Prostate gland (tissue), 2 donors: ENCODE measurements at regions not wholly inside any gene's neighbourhood (a gene's known extent, or its start where the extent isn't known, plus 50 kb on each side); places are given as distances from the start of the nearest gene placed in this dataset.

ENCODE experiments used
- DNase-seq: peaks from one replicate; pipeline ENCODE4 v3.0.0-alpha.2; 2019; ENCODE audit warnings: low spot score
- H3K27ac ChIP-seq, 2 donors: fragments of 200-600 bp; sonication (generic); 2 replicates each; pipeline ENCODE4 v1.5.1; 2017 to 2019
- H3K27me3 ChIP-seq: fragments of 200-600 bp; sonication (generic); replicated peaks from 2 replicates; pipeline ENCODE4 v1.5.1; 2019; ENCODE audit not compliant: insufficient read depth
- H3K36me3 ChIP-seq, 2 donors: fragments of 200-600 bp; sonication (generic); 1 replicate in 1 of 2; 2 replicates in 1 of 2; pipeline versions ENCODE4 v1.5.1 to v1.8.1; 2017 to 2019
- H3K4me1 ChIP-seq: fragments of 200-600 bp; sonication (generic); replicated peaks from 2 replicates; pipeline ENCODE4 v1.5.1; 2019
- H3K4me3 ChIP-seq, 2 donors: fragments of 200-600 bp; sonication (generic); 2 replicates each; pipeline ENCODE4 v1.5.1; 2017 to 2019
- H3K9me3 ChIP-seq: fragments of 200-600 bp; sonication (generic); 2 replicates; pipeline ENCODE4 v1.5.1; 2017
- POLR2A ChIP-seq: fragments of 450-650 bp; IDR thresholded peaks from one replicate; pipeline ENCODE4 v1.6.1; 2016; ENCODE audit warnings: antibody characterized with exemption, mild to moderate bottlenecking
- POLR2AphosphoS5 ChIP-seq: sonication (generic); formaldehyde crosslinking; IDR thresholded peaks from one replicate; pipeline ENCODE4 v1.6.1; 2017; ENCODE audit warnings: antibody characterized with exemption
- WGBS: methylation state at CpG from one replicate; pipeline ENCODE4 v1.1.5; 2018; 5-methylcytosine and 5-hydroxymethylcytosine counted together
- intact Hi-C: fragments of 100-400 bp; cut with DNase I; formaldehyde crosslinking; loops from one replicate; pipeline ENCODE4 v1.14.2; 2022
- TF ChIP-seq, protein P1 (sequence below), 4 experiments: fragments of 200-600 bp in 2 of 4; fragments of 450-650 bp in 2 of 4; sonication (generic) in 2 of 4; IDR thresholded peaks; 1 replicate in 3 of 4; 2 replicates in 1 of 4; pipeline ENCODE4 v1.5.1; 2016 to 2019; ENCODE audit warnings: antibody characterized with exemption in 4 of 4, mild to moderate bottlenecking in 2 of 4, moderate library complexity in 2 of 4

DNA sequence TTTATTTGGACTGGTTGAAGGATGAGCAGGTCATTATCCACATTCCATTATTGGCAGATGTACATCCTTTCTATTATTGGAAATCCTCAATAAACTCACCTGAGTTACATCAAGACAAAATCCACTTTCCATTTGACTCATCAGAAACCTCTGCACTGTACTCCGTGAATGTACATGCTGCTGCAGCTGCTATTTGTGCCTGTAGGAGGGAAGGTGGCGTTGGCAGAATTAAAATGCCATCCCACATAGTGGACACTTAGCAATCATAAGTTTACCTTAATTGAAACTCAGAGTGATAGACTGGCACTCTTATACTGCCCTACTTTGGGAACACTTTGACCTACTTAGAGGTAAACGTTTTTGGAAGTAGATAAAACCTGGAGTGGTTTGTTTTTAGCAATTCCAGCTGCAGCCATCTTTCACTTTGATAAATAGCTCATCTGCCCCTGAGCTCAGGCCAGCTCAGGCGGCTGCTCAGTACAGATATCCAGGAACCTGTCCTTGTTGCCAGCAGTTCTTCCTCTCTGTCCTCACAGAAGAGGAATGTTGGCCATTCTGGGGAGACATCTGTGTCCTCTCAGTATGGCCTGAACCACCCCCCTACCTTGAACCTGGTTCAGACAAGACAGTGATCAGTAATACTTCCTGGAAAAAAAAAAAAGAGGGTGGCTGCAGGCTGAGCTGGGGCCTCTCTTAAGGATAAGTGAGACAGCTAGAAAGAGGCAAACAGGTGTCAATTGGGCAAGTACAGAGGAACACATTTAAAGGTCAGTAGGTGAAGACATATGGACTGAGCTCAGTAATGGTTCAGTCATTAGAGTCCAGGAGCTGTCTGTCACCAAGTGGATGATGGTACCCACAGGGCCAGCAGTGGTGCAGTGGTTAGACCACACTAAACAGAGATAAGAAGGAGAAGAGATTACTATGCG, 153.4 kb upstream of the UMPS start:
- 61% methylated on average over 5 of the region's 5 CpGs for WGBS
- H3K4me3 ChIP-seq: no peak overlapping the region

DNA sequence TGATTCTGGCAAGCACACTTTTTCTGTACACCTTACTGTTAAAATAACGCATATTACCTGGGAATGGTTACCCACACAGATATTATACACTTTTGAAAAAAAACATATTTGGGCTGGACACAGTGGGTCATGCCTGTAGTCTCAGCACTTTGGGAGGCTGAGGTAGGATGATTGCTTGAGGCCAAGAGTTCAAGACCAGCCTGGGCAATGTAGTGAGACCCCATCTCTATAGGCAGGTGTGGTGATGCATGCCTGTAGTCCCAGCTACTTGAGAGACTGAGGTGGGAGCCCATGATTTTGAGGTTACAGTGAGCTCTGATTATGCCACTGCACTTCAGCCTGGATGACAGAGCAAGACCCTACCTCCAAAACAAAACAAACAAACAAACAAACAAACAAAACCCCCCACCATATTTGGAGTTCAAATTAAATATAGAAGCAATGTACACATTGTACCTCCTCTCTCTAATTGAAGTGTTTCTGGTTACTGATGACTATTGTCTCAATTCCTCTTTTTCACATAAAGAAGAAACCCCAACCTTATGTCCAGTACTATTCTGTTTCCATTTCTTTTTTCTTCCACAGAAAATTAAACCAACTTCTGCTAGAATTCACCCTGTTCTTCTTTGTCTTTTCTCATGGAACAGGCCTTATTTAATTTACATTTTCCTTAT, 152.6 kb upstream of the UMPS start:
- intact Hi-C loops: no loop called here
- WGBS: 96% methylated on average over 1 of the region's 1 CpG
- no peaks in the 10 kb centered on the region for H3K36me3 ChIP-seq

More for the DNA sequence above, 153.4 kb upstream of the UMPS start:
- Histone ChIP-seq H3K27ac (no peak overlapping the region), H3K36me3 (no peaks in the 10 kb centered on the region), H3K27me3 (no peaks in the 10 kb centered on the region), H3K4me1 (no peaks in the 10 kb centered on the region), H3K9me3 (no peaks in the 10 kb centered on the region)
- DNase-seq: no peak
- intact Hi-C loops: no loop called here
- TF ChIP-seq POLR2A (no peak), POLR2AphosphoS5 (no peak)
- TF ChIP-seq, protein P1, sequence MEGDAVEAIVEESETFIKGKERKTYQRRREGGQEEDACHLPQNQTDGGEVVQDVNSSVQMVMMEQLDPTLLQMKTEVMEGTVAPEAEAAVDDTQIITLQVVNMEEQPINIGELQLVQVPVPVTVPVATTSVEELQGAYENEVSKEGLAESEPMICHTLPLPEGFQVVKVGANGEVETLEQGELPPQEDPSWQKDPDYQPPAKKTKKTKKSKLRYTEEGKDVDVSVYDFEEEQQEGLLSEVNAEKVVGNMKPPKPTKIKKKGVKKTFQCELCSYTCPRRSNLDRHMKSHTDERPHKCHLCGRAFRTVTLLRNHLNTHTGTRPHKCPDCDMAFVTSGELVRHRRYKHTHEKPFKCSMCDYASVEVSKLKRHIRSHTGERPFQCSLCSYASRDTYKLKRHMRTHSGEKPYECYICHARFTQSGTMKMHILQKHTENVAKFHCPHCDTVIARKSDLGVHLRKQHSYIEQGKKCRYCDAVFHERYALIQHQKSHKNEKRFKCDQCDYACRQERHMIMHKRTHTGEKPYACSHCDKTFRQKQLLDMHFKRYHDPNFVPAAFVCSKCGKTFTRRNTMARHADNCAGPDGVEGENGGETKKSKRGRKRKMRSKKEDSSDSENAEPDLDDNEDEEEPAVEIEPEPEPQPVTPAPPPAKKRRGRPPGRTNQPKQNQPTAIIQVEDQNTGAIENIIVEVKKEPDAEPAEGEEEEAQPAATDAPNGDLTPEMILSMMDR (IDR thresholded peaks at IDR 0.05): no peak

DNA sequence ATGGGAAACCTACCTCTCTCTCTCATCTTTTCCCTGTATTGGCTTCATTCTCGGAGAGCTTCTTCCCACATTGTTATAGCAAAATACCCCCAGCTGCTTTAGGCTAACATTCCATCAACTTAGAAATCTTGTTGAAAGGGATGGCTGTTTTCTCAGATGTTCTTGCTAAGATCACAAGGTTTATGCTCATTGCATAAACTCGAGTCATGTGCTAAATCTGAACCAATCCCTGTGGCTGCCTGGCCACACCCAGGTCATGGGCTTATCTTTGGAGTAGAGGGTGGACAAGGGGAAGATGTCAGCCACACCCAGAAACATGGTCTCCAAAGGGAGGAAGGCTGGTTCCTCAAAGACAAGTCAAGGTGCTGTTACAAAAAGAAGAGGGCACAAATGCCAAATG, 150.6 kb upstream of the UMPS start:
- H3K27me3 ChIP-seq: no peaks in the 10 kb centered on the region
- H3K36me3 ChIP-seq: no peaks in the 10 kb centered on the region
- intact Hi-C loops: no loop called here
- no peaks in the 10 kb centered on the region for H3K4me1 ChIP-seq
- no peaks in the 10 kb centered on the region for H3K9me3 ChIP-seq
- no peak for TF ChIP-seq POLR2AphosphoS5
- TF ChIP-seq, protein P1 (IDR thresholded peaks at IDR 0.05): no peak
- TF ChIP-seq POLR2A: no peak
- no peak overlapping the region for H3K4me3 ChIP-seq
- no peak overlapping the region for H3K27ac ChIP-seq
- whole genome bisulfite sequencing: 93% methylated on average over 2 of the region's 2 CpGs
- no peak for DNase-seq

More for the DNA sequence above, 152.6 kb upstream of the UMPS start:
- Histone ChIP-seq H3K27ac (no peak overlapping the region), H3K9me3 (no peaks in the 10 kb centered on the region), H3K4me1 (no peaks in the 10 kb centered on the region), H3K4me3 (no peak overlapping the region), H3K27me3 (no peaks in the 10 kb centered on the region)
- TF ChIP-seq POLR2A (no peak), POLR2AphosphoS5 (no peak)
- TF ChIP-seq, protein P1 (IDR thresholded peaks at IDR 0.05): no peak
- DNase-seq: no peak

DNA sequence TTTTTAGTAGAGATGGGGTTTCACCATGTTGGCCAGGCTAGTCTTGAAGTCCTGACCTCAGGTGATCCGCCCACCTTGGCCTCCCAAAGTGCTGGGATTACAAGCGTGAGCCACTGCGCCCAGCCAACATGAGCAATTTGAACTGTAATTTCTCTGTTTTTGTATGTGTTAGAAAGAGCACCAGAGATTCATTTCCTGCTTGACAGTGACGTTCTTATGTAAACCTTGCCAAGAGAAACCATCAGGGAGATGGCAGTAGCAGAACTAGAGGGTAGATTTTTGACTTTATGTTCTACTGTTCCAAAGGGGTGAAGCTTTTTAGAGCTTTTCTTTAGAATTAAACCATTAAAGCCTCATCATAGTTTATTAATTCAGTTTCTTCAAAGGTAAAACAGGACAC, 148.1 kb upstream of the UMPS start:
- intact Hi-C loops: no loop called here
- Histone ChIP-seq H3K27me3 (no peaks in the 10 kb centered on the region), H3K4me3 (no peak overlapping the region), H3K36me3 (no peaks in the 10 kb centered on the region), H3K9me3 (no peaks in the 10 kb centered on the region), H3K4me1 (no peaks in the 10 kb centered on the region), H3K27ac (no peak overlapping the region)
- TF ChIP-seq, protein P1 (IDR thresholded peaks at IDR 0.05): no peak
- TF ChIP-seq POLR2AphosphoS5 (no peak), POLR2A (no peak)
- no peak for DNase-seq
- WGBS: 84% methylated on average over 4 of the region's 4 CpGs
